ENCODE measurements at regions not wholly inside any gene's neighbourhood (a gene's known extent, or its start where the extent isn't known, plus 50 kb on each side); places are given as distances from the start of the nearest gene placed in this dataset.

DNA sequence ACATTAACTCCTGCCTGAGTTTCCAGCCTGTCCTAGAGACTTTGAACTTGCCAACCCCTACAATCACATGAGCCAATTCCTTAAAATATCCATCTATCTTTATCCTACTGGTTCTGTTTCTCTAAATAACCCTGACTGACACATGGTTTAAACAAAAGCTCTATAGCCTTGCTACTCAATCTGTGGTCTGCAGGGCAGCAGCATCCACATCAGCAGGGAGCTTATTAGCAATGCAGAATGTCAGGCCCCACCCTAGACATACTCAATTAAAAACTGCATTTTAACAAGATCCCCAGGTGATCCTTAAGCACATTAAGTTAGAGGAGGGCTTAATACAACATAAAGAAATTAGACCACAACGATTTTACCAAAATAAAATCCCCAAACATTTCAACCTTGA is 108.3 kb upstream of the CPSF6 start:
- Histone ChIP-seq H3K36me3 (ENCODE audit: insufficient read depth, low read length) (no peaks in the 10 kb centered on the region), H3K27me3 (ENCODE audit: insufficient read depth, low read length) (no peaks in the 10 kb centered on the region), H3K27ac (ENCODE audit: low read depth, low read length) (no peak overlapping the region), H3K4me3 (ENCODE audit: low read length) (no peak overlapping the region), H3K9me3 (ENCODE audit: insufficient read depth, low read depth, low read length) (no peaks in the 10 kb centered on the region), H3K9ac (ENCODE audit: low read depth, low read length) (no peak overlapping the region), H3K4me1 (ENCODE audit: insufficient read depth, low read length) (peaks cover 2% of the 10 kb centered on the region; the same call in 1 of the 2 replicates)
- WGBS: 40% methylated on average over 1 of the region's 1 CpG

DNA sequence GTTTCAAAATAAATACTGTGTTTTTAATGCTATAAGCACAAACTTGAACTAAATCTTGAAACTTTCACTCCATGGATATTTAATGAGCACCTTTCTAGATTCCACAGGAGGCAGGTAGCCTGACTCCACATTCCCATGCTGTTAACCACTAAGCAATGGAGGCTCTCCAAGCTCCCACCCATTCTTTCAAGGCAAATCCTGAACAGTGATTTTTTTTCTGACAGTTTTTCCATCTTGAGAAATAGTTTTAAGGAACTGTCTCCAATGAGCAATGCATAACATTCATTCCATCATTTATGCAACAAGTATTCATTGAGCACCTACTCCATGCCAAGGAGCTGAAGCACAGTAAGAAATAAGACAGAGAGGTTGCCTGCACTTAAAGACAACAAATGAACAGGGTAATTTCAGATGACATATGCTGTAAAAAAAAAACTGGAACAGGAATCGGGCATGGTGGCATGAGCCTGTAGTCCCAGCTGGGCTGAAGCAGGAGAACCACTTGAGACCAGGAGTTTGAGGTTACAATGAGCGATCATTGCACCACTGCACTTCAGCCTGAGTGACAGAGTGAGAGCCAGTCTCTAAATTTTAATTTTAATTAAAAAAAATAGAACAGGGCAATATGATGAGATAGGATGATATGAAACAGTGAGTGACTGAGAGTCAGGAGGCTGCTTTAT is 102.3 kb upstream of the CPSF6 start:
- no peaks in the 10 kb centered on the region for H3K27me3 ChIP-seq (ENCODE audit: insufficient read depth, low read length)
- no peak overlapping the region for H3K4me3 ChIP-seq (ENCODE audit: low read length)
- H3K27ac ChIP-seq (ENCODE audit: low read depth, low read length): no peak overlapping the region
- WGBS: 96% methylated on average over 2 of the region's 2 CpGs
- H3K9me3 ChIP-seq (ENCODE audit: insufficient read depth, low read depth, low read length): peaks cover 28% of the 10 kb centered on the region
- no peaks in the 10 kb centered on the region for H3K4me1 ChIP-seq (ENCODE audit: insufficient read depth, low read length)
- no peak overlapping the region for H3K9ac ChIP-seq (ENCODE audit: low read depth, low read length)
- no peaks in the 10 kb centered on the region for H3K36me3 ChIP-seq (ENCODE audit: insufficient read depth, low read length)

DNA sequence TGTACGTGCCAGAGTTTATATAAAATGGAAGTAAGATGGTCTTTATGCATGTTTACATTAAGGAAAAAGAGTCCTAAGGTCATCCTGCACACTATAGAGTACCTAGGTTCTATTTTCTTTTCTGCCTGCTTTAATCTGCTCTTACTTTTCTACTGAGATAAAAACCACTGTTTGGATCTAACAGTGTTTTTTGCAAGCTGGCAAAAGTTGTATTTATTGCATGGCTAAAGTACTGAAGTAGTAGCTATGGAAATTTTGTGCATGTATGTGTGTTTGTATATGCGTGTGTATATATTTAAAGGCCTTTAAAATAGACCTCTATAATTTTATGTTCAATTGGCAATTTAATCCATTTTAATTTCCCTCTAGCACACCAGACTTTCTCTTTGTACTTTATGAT is 98.3 kb upstream of the CPSF6 start:
- no peaks in the 10 kb centered on the region for H3K36me3 ChIP-seq (ENCODE audit: insufficient read depth, low read length)
- no peak overlapping the region for H3K4me3 ChIP-seq (ENCODE audit: low read length)
- H3K9ac ChIP-seq (ENCODE audit: low read depth, low read length): no peak overlapping the region
- H3K27me3 ChIP-seq (ENCODE audit: insufficient read depth, low read length): no peaks in the 10 kb centered on the region
- H3K27ac ChIP-seq (ENCODE audit: low read depth, low read length): no peak overlapping the region
- 75% methylated on average over 1 of the region's 2 CpGs for WGBS
- no peaks in the 10 kb centered on the region for H3K4me1 ChIP-seq (ENCODE audit: insufficient read depth, low read length)
- peaks cover 28% of the 10 kb centered on the region for H3K9me3 ChIP-seq (ENCODE audit: insufficient read depth, low read depth, low read length)

DNA sequence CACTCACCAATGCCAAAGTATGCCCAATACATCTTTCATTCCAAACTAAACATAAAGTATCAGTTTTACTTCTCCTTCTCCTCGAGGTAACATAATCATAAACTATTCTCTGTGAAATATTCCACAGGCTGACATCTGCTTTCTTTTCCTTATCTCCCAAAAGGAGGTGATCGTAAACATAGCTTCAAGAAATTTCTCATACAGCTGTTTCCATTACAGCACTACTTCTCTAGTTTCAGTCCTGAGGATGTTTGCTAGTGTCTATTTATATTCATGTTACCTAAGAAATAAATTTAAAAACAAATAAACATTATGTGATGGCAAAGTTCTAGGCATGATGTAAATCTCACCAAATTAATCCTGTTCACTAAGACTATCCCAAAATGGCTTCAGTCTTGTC is 90.1 kb upstream of the CPSF6 start:
- Histone ChIP-seq H3K4me3 (ENCODE audit: low read length) (no peak overlapping the region), H3K36me3 (ENCODE audit: insufficient read depth, low read length) (no peaks in the 10 kb centered on the region), H3K27ac (ENCODE audit: low read depth, low read length) (no peak overlapping the region), H3K27me3 (ENCODE audit: insufficient read depth, low read length) (no peaks in the 10 kb centered on the region), H3K9ac (ENCODE audit: low read depth, low read length) (no peak overlapping the region), H3K4me1 (ENCODE audit: insufficient read depth, low read length) (no peaks in the 10 kb centered on the region), H3K9me3 (ENCODE audit: insufficient read depth, low read depth, low read length) (no peaks in the 10 kb centered on the region)
- WGBS: 88% methylated on average over 2 of the region's 2 CpGs

DNA sequence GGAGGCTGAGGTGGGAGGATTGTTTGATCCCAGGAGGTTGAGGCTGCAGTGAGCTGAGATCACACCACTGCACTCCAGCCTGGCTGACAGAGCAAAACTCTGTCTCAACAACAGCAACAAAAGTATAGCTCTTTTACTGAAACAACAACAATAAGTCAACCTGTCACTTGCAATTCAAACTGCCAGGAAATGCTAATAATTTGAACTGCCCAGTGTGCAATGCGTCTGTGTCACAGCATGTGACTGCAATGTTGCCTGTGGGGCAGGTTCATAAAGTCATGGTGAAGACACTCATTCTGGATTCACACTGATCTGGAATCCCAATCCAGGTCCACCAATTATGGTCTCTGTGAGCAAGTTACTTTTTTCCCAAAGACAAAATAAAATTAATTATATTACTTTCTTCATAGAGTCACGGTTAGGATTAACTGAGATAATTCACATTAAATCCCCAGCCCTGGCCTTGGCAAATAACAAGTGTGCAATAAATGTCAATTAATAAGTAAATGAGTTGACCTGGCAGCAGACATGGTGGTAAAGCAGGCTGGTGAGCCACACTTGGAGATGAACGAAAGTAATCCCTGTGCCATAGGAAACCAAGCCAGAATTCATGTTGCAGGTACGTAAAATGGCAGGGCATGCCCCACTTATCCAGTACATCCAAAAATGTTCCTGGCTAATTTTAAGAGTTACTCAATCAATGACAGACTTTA is 89.1 kb upstream of the CPSF6 start:
- WGBS: 96% methylated on average over 3 of the region's 4 CpGs

DNA sequence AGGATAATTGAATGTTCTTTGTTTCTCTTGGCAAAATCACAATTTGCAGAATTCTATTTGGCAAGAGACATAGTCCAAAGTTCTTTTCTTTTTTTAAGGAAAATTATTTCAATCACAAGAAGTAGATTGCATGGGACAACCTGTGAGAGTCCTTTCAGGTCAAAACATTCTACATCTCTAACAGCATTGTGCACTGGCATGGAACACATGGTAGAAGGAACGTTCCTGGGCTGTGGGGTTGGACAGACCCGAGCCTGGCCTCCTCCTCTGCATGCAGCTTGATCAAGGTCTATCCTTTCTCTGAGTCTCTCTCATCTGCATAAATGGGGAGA is 88.6 kb upstream of the CPSF6 start:
- Histone ChIP-seq H3K4me3 (ENCODE audit: low read length) (no peak overlapping the region), H3K27ac (ENCODE audit: low read depth, low read length) (no peak overlapping the region), H3K9ac (ENCODE audit: low read depth, low read length) (no peak overlapping the region), H3K4me1 (ENCODE audit: insufficient read depth, low read length) (no peaks in the 10 kb centered on the region), H3K27me3 (ENCODE audit: insufficient read depth, low read length) (no peaks in the 10 kb centered on the region), H3K36me3 (ENCODE audit: insufficient read depth, low read length) (no peaks in the 10 kb centered on the region), H3K9me3 (ENCODE audit: insufficient read depth, low read depth, low read length) (no peaks in the 10 kb centered on the region)
- 90% methylated on average over 2 of the region's 2 CpGs for WGBS

More for the DNA sequence above, 89.1 kb upstream of the CPSF6 start:
- H3K9ac ChIP-seq (ENCODE audit: low read depth, low read length): no peak overlapping the region
- H3K4me3 ChIP-seq (ENCODE audit: low read length): no peak overlapping the region
- no peaks in the 10 kb centered on the region for H3K9me3 ChIP-seq (ENCODE audit: insufficient read depth, low read depth, low read length)
- H3K36me3 ChIP-seq (ENCODE audit: insufficient read depth, low read length): no peaks in the 10 kb centered on the region
- no peaks in the 10 kb centered on the region for H3K4me1 ChIP-seq (ENCODE audit: insufficient read depth, low read length)
- H3K27me3 ChIP-seq (ENCODE audit: insufficient read depth, low read length): no peaks in the 10 kb centered on the region
- H3K27ac ChIP-seq (ENCODE audit: low read depth, low read length): no peak overlapping the region

DNA sequence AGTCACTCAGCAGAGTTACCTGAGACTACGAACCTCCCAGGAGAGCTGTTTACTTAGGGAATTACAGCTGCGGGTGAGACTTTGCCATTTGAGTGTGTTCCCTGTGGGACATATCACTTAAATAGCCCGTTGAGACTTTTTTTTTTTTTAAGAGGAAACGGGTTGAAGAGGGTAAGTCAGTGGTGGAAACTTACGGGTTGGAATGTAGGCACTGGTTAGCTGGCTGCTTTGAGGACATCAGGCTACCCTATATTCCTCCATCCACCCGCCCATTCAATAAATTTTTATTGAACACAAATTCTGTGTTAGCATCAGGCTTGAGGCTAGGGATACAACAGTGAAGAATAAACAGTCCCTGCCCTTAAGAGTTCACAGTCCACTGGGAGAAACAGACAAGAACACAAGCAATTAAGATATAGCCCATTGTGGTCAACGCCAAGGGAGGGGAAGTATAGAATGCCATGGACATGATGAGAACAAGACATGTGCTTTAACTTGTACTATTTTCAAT is 88.1 kb upstream of the CPSF6 start:
- Histone ChIP-seq H3K36me3 (ENCODE audit: insufficient read depth, low read length) (no peaks in the 10 kb centered on the region), H3K4me1 (ENCODE audit: insufficient read depth, low read length) (no peaks in the 10 kb centered on the region), H3K9ac (ENCODE audit: low read depth, low read length) (no peak overlapping the region), H3K27me3 (ENCODE audit: insufficient read depth, low read length) (no peaks in the 10 kb centered on the region), H3K4me3 (ENCODE audit: low read length) (no peak overlapping the region), H3K27ac (ENCODE audit: low read depth, low read length) (no peak overlapping the region), H3K9me3 (ENCODE audit: insufficient read depth, low read depth, low read length) (no peaks in the 10 kb centered on the region)
- WGBS: 79% methylated on average over 5 of the region's 7 CpGs

DNA sequence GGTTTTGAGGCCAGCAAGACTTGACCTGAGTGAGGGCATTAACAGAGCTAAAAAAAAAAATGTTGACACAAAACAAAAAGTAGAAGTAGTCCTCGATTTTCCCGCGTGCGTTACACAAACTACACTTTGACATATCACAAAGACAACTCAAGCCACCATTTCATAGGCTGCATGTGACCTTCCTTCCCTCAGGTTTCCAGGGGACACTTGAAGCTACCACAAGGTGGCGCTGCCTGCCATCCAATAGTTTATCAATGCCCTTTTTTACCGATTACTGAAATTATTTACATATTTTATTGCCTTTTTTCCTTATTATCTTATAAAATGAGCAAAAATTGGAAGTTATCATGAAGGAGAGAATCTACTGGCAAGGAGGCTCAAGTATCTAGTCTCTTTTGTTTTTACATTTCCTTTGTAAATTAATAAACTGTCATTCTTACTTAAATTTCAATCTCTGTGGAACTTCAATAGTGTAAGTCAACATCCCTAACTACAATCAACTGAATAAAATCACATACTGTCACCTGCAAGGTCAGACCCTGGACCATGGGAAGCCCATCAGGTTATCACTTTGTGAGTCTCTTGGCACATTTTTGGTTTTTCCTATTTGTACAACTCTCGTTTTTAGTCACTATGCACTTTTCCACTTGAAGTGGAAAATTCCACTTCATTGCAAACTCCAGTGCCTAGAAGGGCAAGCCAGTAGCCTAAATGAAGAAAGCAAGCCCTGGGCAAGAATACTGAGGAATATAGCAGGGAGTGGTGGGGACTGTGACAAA is 84.6 kb upstream of the CPSF6 start:
- H3K36me3 ChIP-seq (ENCODE audit: insufficient read depth, low read length): no peaks in the 10 kb centered on the region
- WGBS: 24% methylated on average over 6 of the region's 7 CpGs
- no peak overlapping the region for H3K4me3 ChIP-seq (ENCODE audit: low read length)
- no peaks in the 10 kb centered on the region for H3K27me3 ChIP-seq (ENCODE audit: insufficient read depth, low read length)
- H3K9me3 ChIP-seq (ENCODE audit: insufficient read depth, low read depth, low read length): no peaks in the 10 kb centered on the region
- H3K4me1 ChIP-seq (ENCODE audit: insufficient read depth, low read length): no peaks in the 10 kb centered on the region
- H3K27ac ChIP-seq (ENCODE audit: low read depth, low read length): no peak overlapping the region
- H3K9ac ChIP-seq (ENCODE audit: low read depth, low read length): no peak overlapping the region

DNA sequence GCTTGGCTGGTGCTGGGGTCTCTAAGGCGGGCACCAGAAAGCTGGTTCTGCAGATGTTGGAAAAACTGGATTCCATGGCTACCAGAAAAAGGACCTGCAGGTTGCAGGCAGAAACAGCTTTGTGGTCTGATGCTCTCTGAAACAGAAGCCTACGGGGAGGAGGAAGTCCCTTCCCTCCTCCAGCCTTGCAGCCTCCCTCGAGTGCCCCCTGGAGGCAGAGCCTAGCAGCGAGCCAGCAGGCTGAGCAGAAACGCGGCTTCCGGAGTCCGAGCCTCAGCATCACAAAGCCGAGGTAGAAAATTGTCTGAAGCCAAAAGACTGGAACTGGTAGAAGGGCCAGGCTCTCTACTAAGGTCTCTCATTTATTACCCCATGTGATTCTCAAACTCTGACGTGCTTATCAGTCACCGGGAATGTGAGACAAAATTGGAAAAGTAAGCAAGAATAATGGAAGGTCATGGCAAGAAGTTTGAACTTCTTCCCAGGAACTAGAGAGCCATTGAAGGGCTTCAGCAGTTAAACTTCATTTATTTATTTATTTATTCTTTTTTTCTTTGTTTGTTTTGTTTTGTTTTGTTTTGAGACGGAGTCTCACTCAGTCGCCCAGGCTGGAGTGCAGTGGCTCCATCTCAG is 82.2 kb upstream of the CPSF6 start:
- H3K36me3 ChIP-seq (ENCODE audit: insufficient read depth, low read length): no peaks in the 10 kb centered on the region
- no peak overlapping the region for H3K4me3 ChIP-seq (ENCODE audit: low read length)
- H3K27me3 ChIP-seq (ENCODE audit: insufficient read depth, low read length): no peaks in the 10 kb centered on the region
- 35% methylated on average over 13 of the region's 13 CpGs for WGBS
- H3K9ac ChIP-seq (ENCODE audit: low read depth, low read length): no peak overlapping the region
- no peak overlapping the region for H3K27ac ChIP-seq (ENCODE audit: low read depth, low read length)
- no peaks in the 10 kb centered on the region for H3K9me3 ChIP-seq (ENCODE audit: insufficient read depth, low read depth, low read length)
- H3K4me1 ChIP-seq (ENCODE audit: insufficient read depth, low read length): no peaks in the 10 kb centered on the region

DNA sequence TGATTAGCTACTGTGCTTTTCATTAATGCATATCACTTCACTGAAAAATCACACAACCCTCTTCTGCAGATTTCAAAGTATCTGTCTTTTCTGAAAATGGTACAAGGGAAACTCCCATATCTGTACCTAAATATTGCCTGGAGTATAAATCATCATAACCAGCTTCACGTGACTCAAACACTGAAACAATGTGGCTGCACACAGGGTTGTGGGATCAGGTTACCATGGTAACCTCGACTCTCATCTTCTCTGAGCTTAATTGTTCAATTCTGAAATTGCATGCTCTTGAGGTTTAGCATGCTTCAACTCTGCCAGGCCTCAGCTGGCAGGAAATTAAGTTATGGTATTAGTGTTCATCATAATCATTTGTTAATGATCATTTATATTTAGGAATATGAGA is 77.5 kb upstream of the CPSF6 start:
- H3K27ac ChIP-seq (ENCODE audit: low read depth, low read length): no peak overlapping the region
- H3K9me3 ChIP-seq (ENCODE audit: insufficient read depth, low read depth, low read length): no peaks in the 10 kb centered on the region
- no peak overlapping the region for H3K9ac ChIP-seq (ENCODE audit: low read depth, low read length)
- 81% methylated on average over 2 of the region's 2 CpGs for WGBS
- no peaks in the 10 kb centered on the region for H3K36me3 ChIP-seq (ENCODE audit: insufficient read depth, low read length)
- H3K4me3 ChIP-seq (ENCODE audit: low read length): no peak overlapping the region
- H3K27me3 ChIP-seq (ENCODE audit: insufficient read depth, low read length): no peaks in the 10 kb centered on the region
- no peaks in the 10 kb centered on the region for H3K4me1 ChIP-seq (ENCODE audit: insufficient read depth, low read length)

Data from HUES64 (cell line).